NCI-H1436 (cell line): ENCODE measurements at regions not wholly inside any gene's neighbourhood (a gene's known extent, or its start where the extent isn't known, plus 50 kb on each side); places are given as distances from the start of the nearest gene placed in this dataset.
"Not testable (repeated sequence)": the region's sequence is repeated elsewhere in the genome, so short reads cannot be mapped to it uniquely, and the experiment has no call there.

Experiments
- DNase-seq: peaks from one replicate; lab custom pipeline; 2025; lab: John Stamatoyannopoulos, UW

DNA sequence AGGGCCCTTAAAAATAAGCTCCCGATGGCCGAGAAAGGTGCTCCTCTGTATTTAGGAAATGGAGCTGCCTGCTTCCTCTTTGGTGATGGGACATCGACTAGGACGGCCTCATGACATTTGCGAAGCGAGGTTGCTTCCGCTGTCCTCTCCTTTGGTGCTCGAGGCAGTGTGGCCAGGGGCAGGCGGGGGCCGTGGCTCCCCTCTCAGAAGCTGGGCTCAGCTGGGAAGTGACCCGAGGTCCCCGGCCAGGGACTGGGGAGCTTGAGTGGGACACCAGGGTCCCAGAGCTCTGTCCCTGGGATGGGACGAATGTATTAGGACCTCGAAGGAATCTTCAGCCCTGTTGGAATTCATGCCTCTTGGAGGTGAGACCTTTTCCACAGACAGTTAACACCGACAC lies 151.1 kb downstream of the CTTN start:
- DNase-seq, result no peak

DNA sequence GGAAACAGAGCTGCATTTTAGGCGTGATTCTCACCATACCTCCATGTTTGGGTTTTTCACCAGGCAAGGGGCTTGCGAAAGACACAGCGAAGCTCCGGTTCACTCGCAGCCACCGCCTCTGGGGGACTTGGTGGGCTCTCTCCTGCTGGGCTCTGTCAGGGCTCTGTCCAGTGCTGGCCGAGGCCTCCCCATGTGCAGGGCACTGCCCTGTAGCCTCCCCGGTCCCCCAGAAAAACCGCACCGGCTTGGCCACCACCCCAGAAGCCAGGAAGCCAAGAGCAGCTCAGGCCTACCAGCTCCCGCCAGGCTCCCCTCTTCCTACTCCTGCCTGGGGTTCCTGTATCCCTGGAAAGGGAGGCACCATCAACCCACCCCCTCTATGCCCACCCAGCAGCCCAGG lies 151.5 kb downstream of the CTTN start:
- DNase-seq, result no peak

GRCh38 chr11:70550456-70551195 lies 152.3 kb downstream of the CTTN start:
- no peak for DNase-seq

DNA sequence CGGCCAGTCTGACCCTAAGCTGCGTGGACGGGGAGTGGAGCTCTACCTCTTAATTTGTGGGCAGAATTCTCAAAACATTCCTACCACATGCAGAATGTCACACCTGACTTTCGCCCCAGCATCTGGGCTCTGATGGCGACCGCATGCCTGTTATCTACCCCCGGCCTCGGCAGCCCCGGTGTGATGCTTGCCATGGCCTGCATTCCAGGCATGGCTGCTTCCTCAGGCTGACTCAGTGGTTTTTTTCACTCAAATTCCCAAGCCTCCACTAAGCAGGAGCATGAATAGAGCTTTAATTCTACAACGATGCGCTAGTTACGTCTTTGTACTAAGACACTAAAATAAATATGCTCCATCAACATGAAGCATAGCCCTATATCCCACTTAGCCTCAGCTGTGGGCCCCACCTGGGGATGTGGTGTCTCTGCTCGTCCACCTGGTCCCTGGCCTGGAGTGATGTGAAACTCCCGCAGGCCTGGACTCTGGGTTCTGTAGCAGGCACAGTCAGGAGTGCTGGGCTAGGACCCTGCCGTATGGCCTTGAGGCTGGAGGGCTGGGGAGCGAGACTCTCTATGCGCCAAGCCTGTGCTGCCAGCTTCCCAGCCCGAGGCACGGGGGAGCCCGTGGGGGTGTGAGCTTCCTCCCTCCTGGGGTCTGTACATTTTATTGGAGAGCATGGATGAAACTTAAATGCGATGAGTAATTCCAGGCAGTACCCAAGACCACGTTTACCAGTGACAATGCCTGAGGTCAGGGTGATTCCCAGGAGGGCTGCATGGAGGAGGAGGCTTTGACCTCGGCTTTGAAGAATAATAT lies 153.2 kb downstream of the CTTN start:
- no peak for DNase-seq

GRCh38 chr11:70552167-70553150 lies 154.1 kb downstream of the CTTN start:
- no peak for DNase-seq

GRCh38 chr11:70555078-70555477 lies 156.7 kb downstream of the CTTN start:
- DNase-seq, result no peak

GRCh38 chr11:70556884-70557741 lies 158.8 kb downstream of the CTTN start:
- DNase-seq, result no peak

GRCh38 chr11:70557742-70558485 lies 159.6 kb downstream of the CTTN start:
- DNase-seq, result no peak

DNA sequence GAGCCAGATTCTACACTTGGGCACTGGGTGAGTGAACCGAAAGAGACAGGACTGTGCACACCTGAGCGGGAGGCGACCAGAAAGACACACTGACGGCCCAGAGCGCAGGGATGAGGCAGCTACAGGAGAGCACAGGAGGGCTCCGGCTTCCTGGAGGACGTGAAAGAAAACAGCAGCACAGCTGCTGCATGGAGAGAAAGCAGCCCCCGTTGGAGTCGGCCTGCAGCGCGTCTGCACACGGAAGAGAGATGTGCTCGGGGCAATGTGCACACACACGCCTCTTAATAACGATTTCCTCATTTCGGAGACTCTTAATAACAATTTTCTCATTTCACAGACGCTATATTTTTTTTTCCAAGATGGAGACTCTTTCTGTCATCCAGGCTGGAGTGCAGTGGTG lies 160.4 kb downstream of the CTTN start:
- no peak for DNase-seq

- no peak for DNase-seq
These were observed 161.2 kb downstream of the CTTN start for GRCh38 chr11:70559516-70559915.

DNA sequence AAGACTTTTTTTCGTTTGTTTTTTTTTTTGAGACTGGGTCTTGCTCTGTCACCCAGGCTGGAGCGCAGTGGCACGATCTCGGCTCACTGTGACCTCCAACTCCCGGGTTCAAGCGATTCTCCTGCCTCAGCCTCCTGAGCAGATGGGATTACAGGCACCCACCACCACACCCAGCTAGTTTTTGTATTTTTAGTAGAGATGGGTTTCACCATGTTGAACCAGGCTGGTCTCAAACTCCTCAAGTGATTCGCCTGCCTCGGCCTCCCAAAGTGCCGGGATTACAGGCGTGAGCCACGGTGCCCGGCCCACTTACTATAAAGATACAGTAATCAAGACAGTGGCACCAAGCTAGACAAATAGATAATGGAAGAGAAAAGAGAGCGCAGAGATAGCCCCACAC lies 162.3 kb downstream of the CTTN start:
- not testable (repeated sequence) for DNase-seq

DNA sequence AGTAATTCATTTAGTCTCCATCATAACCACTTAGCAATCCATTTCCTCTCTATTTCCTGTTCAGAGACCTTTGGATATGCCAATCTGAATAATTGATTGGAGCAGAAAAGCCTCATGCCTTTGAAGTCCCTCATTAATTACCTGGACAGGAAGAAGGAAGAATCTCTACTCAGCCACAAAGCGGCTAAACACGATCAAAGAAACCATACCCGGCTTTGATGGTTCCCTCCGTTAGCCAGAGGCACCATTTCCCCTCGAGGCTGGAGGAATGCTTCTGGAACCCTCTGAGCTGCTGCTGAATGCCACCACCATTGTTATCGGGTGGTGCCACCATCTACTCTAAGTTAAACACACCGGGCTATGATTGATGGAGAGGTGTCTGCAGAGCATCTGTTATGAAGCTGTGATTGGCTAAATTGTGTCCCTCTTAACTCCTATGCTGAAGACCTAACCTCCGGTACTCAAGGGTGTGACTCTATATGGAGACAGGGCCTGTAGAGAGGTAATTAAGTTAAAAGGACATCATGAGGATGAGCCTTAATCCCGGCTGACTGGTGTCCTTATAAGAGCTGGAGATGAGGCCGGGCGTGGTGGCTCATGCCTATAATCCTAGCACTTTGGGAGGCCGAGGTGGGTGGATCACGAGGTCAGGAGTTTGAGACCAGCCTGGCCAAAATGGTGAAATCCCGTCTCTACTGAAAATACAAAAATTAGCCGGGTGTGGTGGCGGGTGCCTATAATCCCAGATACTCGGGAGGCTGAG lies 168.6 kb downstream of the CTTN start:
- DNase-seq, result no peak

GRCh38 chr11:70567680-70568034 lies 169.3 kb downstream of the CTTN start:
- DNase-seq, result no peak

DNA sequence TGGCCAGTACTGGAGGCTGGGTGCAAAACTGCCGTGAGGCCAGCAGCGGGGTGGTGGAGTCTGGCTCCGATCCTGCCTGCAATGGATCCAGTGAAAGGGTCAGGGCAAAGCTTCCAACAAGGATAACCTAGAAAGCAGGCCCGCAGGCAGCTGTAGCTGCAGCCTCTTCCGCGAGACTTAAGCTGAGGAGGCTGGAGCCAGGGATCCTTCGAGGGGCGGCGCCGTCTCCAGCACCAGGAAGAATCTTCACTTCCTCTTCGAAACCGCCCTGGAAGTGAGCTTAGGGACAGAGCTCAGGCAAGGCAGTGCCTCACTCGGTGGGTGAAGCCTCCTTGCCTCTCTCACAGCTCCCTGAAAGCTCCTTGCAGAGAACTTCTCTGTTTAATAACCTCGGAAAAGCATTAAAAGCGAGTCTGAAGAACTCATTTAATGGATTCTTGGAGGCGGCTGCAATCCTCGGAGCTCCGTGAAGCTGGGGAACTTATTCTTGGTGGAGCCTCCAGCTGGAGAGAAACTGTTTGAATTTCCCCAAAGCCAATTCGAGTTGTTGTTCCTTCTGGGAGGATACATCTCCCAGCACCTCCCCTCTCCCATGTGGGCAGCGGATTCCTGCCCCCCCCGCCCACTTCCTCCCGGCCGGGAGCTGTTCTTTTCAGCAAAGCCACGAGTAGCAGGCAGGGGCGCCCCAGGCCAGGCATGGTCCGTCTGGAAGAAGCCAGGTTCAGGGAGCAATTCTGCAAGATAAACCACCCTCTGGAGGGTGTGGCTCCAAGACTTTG lies 169.9 kb downstream of the CTTN start:
- no peak for DNase-seq

GRCh38 chr11:70568814-70569617 lies 170.7 kb downstream of the CTTN start:
- DNase-seq, result no peak

GRCh38 chr11:70569618-70569890 lies 171.2 kb downstream of the CTTN start:
- DNase-seq, result no peak

DNA sequence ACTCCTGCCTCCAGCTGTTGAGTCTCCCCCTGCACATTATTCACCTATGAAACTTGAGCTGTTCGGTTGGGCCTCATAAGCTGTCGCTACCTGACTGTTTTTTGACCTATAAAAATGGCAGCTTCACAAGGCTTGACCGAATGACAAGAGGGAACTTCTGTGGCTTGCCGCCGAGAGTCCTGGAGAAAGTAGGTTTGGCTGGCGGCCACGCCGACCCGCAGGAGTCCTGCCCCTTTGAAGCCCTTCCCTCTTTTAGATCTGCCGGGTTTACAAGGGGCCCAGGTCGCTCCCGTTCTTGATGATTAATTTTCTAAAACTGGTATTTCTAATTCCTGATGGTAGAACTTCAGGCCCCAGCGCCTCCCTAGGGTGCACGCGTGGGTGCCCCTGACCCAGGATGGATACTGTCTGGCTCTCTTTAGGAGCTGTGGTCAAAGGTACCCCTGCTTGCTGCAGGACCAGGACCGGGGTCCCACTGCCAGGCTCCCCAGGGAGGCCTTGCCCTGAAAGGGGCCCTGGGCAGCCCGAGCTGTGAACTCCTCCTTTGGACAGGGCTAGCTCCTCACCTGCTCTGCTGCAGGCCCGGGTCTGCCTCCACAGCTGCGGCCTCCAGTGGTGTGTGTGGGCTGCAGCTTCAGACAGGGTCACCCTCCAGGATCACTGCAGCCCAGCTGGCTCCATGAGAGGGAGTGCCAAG lies 171.8 kb downstream of the CTTN start:
- DNase-seq, result no peak
